ENCODE measurements at regions not wholly inside any gene's neighbourhood (a gene's known extent, or its start where the extent isn't known, plus 50 kb on each side); places are given as distances from the start of the nearest gene placed in this dataset.

- DNase-seq (ENCODE audit: low read depth, low spot score) (no peak), FAIRE-seq (no peak)
- H3K9ac ChIP-seq (replicated peaks; ENCODE audit: extremely low read depth, insufficient read depth, low read length) = no peak overlapping the region
- intact Hi-C loops (cut with micrococcal nuclease) = no loop called here
- no TSS peak for BruUV-seq (replicated peaks)
- H3K4me2 ChIP-seq (ENCODE audit: insufficient read depth, low read length) = no peak overlapping the region
- TF ChIP-seq POLR2A (IDR thresholded peaks at IDR 0.05; ENCODE audit: low read depth, low read length) (no peak), CTCF (IDR thresholded peaks at IDR 0.05; ENCODE audit: extremely low read depth in 1 of 2, insufficient read depth in 1 of 2, low read depth in 1 of 2, low read length in 2 of 2) (no peak), MYC (IDR thresholded peaks at IDR 0.05; ENCODE audit: low read depth, low read length) (no peak), EZH2 (IDR thresholded peaks at IDR 0.05; ENCODE audit: borderline replicate concordance, low read depth, low read length, severe bottlenecking) (no peak), JUN (IDR thresholded peaks at IDR 0.05; ENCODE audit: borderline replicate concordance, insufficient read depth, insufficient read length, low read depth) (no peak), POLR2AphosphoS5 (IDR thresholded peaks at IDR 0.05; ENCODE audit: insufficient read depth, low read depth, low read length) (no peak)
- TF ChIP-seq, protein P1, sequence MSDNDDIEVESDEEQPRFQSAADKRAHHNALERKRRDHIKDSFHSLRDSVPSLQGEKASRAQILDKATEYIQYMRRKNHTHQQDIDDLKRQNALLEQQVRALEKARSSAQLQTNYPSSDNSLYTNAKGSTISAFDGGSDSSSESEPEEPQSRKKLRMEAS (IDR thresholded peaks at IDR 0.05; ENCODE audit: insufficient read depth, insufficient read length) = no peak
- dilution Hi-C loops (cut with MboI; ENCODE audit: extremely low pct_ligation_motif_present, low sequenced_read_pairs) = no loop called here
- no peaks in the 10 kb centered on the region for H4K20me1 ChIP-seq (replicated peaks; ENCODE audit: control insufficient read depth, extremely low read depth, insufficient read depth, low read length)
- no peaks in the 10 kb centered on the region for H3K36me3 ChIP-seq (ENCODE audit: control insufficient read depth in 2 of 2, extremely low read depth in 1 of 2, insufficient read depth in 2 of 2, low read length in 2 of 2)
- H3K4me3 ChIP-seq (replicated peaks in 1 of 3; ENCODE audit: insufficient read depth in 1 of 3, low read depth in 1 of 3, low read length in 3 of 3) = no peak overlapping the region
- ChIA-PET CTCF (no interaction called here), POLR2A (no interaction called here)
- H3K4me1 ChIP-seq (ENCODE audit: control insufficient read depth, extremely low read depth, insufficient read depth, low read length) = no peaks in the 10 kb centered on the region
- no peaks in the 10 kb centered on the region for H3K27me3 ChIP-seq (ENCODE audit: control insufficient read depth in 2 of 2, insufficient read depth in 2 of 2, low read length in 2 of 2)
- H2AFZ ChIP-seq (ENCODE audit: low read depth, low read length) = no peak overlapping the region
- peaks cover 3% of the 10 kb centered on the region for H3K9me3 ChIP-seq (replicated peaks; ENCODE audit: control insufficient read depth, insufficient read depth, low read length)
- no peak overlapping the region for H3K27ac ChIP-seq (ENCODE audit: insufficient read depth, low read depth, low read length)
- H3K79me2 ChIP-seq (ENCODE audit: control insufficient read depth, insufficient read depth, low read length) = no peaks in the 10 kb centered on the region
- H3K9me1 ChIP-seq (replicated peaks; ENCODE audit: control insufficient read depth, extremely low read depth, insufficient read depth, low read length) = no peaks in the 10 kb centered on the region
These were observed 659.4 kb downstream of the BCL11B start for GRCh38 chr14:98612434-98613200.
